ENCODE measurements at regions not wholly inside any gene's neighbourhood (a gene's known extent, or its start where the extent isn't known, plus 50 kb on each side); places are given as distances from the start of the nearest gene placed in this dataset.

DNA sequence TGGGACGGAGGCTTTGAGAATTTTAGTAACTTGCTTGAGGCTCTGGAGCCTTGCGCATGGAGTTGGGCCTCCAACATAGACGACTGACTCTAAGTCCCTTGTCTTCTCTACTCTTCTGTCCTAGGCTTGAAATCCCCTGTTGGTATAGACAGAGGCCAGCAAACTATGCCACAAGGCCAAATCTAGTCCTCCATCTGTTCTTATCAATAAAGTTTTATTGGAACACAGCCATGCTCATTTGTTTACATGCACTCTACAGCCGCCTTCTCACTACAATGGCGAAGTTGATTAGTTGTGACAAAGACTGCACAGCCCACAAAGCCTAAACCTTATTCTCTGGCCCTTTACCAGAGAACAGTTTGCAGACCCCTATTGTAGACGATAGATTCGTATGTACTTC, 174.1 kb upstream of the ZFP64 start:
- Histone ChIP-seq H3K27me3 (peaks cover 3% of the 10 kb centered on the region), H3K4me1 (ENCODE audit: control insufficient read depth in 1 of 2, insufficient read depth in 1 of 2, low read depth in 1 of 2, low read length in 1 of 2) (no peaks in the 10 kb centered on the region), H3K4me3 (ENCODE audit: low read depth in 1 of 2, low read length in 1 of 2) (no peak overlapping the region), H3K27ac (no peak overlapping the region), H3K9me3 (no peaks in the 10 kb centered on the region), H3K36me3 (no peaks in the 10 kb centered on the region)
- TF ChIP-seq CTCF (IDR thresholded peaks at IDR 0.05): no peak

GRCh38 chr20:52364405-52364804, 172.8 kb upstream of the ZFP64 start:
- Histone ChIP-seq H3K9me3 (no peaks in the 10 kb centered on the region), H3K4me1 (ENCODE audit: control insufficient read depth in 1 of 2, insufficient read depth in 1 of 2, low read depth in 1 of 2, low read length in 1 of 2) (no peaks in the 10 kb centered on the region), H3K27me3 (peaks cover 3% of the 10 kb centered on the region), H3K27ac (no peak overlapping the region), H3K36me3 (no peaks in the 10 kb centered on the region), H3K4me3 (ENCODE audit: low read depth in 1 of 2, low read length in 1 of 2) (no peak overlapping the region)
- TF ChIP-seq CTCF (IDR thresholded peaks at IDR 0.05): no peak

GRCh38 chr20:52361650-52362049, 170.1 kb upstream of the ZFP64 start:
- TF ChIP-seq CTCF (IDR thresholded peaks at IDR 0.05): no peak
- Histone ChIP-seq H3K27me3 (no peaks in the 10 kb centered on the region), H3K36me3 (no peaks in the 10 kb centered on the region), H3K4me1 (ENCODE audit: control insufficient read depth in 1 of 2, insufficient read depth in 1 of 2, low read depth in 1 of 2, low read length in 1 of 2) (no peaks in the 10 kb centered on the region), H3K4me3 (ENCODE audit: low read depth in 1 of 2, low read length in 1 of 2) (no peak overlapping the region), H3K9me3 (no peaks in the 10 kb centered on the region), H3K27ac (no peak overlapping the region)

- Histone ChIP-seq H3K36me3 (no peaks in the 10 kb centered on the region), H3K4me3 (ENCODE audit: low read depth in 1 of 2, low read length in 1 of 2) (no peak overlapping the region), H3K27ac (no peak overlapping the region), H3K27me3 (no peaks in the 10 kb centered on the region), H3K4me1 (ENCODE audit: control insufficient read depth in 1 of 2, insufficient read depth in 1 of 2, low read depth in 1 of 2, low read length in 1 of 2) (no peaks in the 10 kb centered on the region), H3K9me3 (no peaks in the 10 kb centered on the region)
- TF ChIP-seq CTCF (IDR thresholded peaks at IDR 0.05): no peak
Measured at GRCh38 chr20:52349806-52350205, 158.2 kb upstream of the ZFP64 start.

DNA sequence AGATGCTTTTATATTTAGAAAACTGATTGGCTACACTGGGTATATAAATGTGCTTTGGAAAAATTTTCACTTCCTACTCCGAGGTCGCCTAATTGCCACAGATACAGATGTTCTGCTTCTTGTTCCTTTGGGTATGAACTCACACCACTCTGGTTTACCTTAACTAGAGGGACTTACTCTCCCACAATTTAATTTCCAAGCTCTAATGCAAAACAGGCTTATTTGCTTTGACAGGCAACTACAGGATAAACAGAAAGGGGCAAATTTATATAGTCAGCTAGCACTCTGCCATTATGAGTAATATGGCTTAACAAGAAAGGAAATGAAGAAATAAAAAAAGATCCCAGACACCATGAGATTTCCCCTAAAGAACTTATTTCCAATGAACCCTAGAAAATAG, 156.9 kb upstream of the ZFP64 start:
- no peaks in the 10 kb centered on the region for H3K36me3 ChIP-seq
- TF ChIP-seq CTCF (IDR thresholded peaks at IDR 0.05): no peak
- no peak overlapping the region for H3K4me3 ChIP-seq (ENCODE audit: low read depth in 1 of 2, low read length in 1 of 2)
- no peaks in the 10 kb centered on the region for H3K9me3 ChIP-seq
- H3K4me1 ChIP-seq (ENCODE audit: control insufficient read depth in 1 of 2, insufficient read depth in 1 of 2, low read depth in 1 of 2, low read length in 1 of 2): no peaks in the 10 kb centered on the region
- H3K27ac ChIP-seq: no peak overlapping the region
- no peaks in the 10 kb centered on the region for H3K27me3 ChIP-seq

GRCh38 chr20:52346797-52347196, 155.2 kb upstream of the ZFP64 start:
- Histone ChIP-seq H3K27me3 (no peaks in the 10 kb centered on the region), H3K27ac (no peak overlapping the region), H3K36me3 (no peaks in the 10 kb centered on the region), H3K4me3 (ENCODE audit: low read depth in 1 of 2, low read length in 1 of 2) (no peak overlapping the region), H3K9me3 (no peaks in the 10 kb centered on the region), H3K4me1 (ENCODE audit: control insufficient read depth in 1 of 2, insufficient read depth in 1 of 2, low read depth in 1 of 2, low read length in 1 of 2) (no peaks in the 10 kb centered on the region)
- TF ChIP-seq CTCF (IDR thresholded peaks at IDR 0.05): no peak
